Fibroblast of skin of left quadriceps (primary cell): ENCODE measurements at regions not wholly inside any gene's neighbourhood (a gene's known extent, or its start where the extent isn't known, plus 50 kb on each side); places are given as distances from the start of the nearest gene placed in this dataset.
"Not testable (repeated sequence)": the region's sequence is repeated elsewhere in the genome, so short reads cannot be mapped to it uniquely, and the experiment has no call there.

ENCODE experiments used
- DNase-seq, 2 experiments: peaks; one replicate each; pipeline ENCODE4 v3.0.0-alpha.2; 2013; ENCODE audit warnings: low read depth in 2 of 2

- no peak for DNase-seq
Observed at GRCh38 chr9:96131825-96132224, 170.2 kb downstream of the HSD17B3 start.

GRCh38 chr9:96130970-96131369, 171.0 kb downstream of the HSD17B3 start:
- DNase-seq, result no peak

- DNase-seq, result no peak
Observed at GRCh38 chr9:96129747-96130146, 172.2 kb downstream of the HSD17B3 start.

DNA sequence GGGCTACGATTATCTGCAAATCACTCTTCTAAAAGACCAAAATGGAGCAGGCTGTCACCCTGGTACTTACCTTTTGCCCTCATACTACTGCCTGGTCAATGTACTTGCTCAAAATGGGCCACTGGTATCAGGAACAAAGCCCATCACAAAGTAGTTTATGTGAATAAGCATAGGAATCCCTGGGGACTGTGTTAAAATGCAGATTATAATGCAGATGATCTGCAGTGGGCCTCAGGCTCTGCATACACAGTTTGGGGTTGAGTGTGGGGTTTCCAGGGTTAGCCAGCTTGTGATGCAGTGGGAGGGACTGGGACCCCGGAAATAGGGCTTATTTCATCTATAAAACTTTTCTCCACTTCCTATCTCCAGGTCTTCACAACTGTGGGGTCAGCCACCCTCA, 173.1 kb downstream of the HSD17B3 start:
- no peak for DNase-seq

DNA sequence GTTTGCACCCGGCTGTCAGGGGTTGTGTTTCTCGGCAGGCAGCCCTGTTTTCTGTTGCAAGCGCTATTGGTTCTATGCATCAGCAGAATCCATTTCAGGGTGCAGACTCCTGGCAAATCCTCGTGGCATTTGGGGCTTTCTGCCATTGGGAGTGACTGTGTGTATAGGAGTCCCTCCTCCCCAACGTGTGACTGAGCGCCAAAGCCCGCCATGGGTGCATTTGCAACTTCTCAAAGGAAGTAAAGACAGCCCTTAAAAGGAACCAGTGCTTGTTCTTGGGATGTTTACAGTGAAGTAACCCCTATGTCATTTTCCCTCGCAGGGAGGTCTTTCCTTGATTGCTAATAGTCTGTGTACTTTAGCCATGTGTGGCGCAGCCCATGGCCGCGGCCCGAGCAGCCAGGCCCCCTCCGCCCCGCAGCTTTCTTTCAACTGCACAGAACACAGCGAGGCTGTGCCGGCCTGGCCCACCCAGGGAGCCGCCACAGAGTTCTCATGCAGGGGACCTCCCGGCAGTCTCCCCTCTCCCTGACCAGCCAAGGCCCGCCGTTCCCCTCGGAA, 175.6 kb downstream of the HSD17B3 start:
- DNase-seq, result no peak

DNA sequence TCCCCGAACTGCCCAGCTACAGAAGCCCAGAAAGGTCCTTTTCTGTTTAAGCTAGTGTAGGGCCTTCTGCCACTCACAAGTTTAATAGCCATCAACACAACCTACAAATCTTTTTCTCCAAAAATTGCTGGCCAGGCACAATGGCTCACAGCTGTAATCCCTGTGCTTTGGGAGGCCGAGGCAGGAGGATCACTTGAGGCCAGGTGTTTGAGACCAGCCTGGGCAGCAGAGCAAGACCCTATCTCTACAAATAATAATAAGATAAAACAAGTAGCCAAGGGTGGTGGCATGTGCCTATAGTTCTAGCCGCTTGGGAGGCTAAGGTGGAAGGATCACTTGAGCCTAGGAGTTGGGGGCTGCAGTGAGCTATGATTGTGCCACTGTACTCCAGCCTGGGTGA, 176.4 kb downstream of the HSD17B3 start:
- DNase-seq, result no peak

DNA sequence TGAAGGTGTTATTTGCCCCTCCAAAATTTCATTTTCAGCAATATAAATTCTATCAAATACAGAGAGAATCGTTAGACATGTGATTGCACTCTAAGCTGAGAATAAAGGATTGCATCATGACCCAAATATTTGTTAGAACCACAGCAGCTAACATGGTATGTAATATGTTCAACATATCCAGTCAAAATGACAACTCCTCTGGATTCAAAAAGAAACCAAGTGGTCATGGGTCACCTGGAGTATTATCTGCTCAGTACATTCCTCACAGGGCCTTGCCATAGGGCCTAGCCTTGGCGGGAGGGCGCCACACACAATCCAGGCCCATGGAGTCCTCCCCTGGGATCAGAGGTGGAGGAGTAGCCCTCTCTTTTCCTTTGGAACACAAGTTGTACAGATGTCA, 179.2 kb downstream of the HSD17B3 start:
- DNase-seq, result peak; percentile 64

- no peak for DNase-seq
Observed at GRCh38 chr9:96122282-96122681, 179.7 kb downstream of the HSD17B3 start.

GRCh38 chr9:96121136-96121535, 180.8 kb downstream of the HSD17B3 start:
- peak in 1 of 2 experiments; percentile 46 for DNase-seq

DNA sequence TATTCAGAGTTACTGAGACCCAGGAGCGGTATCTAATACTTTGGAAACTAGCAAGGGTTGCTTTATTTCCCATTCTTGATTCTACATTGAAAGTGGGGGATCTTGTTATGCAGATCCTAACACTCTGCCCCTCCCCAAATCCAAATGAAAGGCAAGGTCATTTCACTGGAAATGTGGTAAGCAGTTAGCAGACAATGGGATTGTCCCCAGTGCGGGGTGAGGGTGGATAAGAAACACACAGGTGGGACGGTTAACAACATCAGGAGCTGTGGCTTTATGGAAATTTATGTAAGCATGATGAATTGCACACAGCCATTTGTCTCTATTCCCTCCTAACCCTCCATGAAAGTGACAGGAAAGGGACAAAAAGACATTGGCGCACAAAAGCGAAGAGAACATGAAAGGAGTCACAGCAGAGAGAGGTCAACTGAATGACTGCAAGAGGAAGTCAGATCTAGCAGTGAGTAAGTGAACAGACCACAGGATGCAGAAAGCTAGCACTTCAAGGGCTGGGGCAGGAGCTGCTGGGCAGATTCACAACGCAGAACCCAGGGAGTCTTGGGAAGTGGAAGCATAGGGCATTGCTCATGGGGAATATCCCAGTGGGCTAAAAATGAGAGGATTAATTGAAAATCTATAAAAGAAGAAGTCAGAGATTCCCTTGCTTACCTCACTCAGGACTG, 184.4 kb downstream of the HSD17B3 start:
- no peak for DNase-seq

- DNase-seq, result no peak
Observed at GRCh38 chr9:96116275-96117064, 185.5 kb downstream of the HSD17B3 start.

- DNase-seq, result no peak
Observed at GRCh38 chr9:96115836-96116235, 186.1 kb downstream of the HSD17B3 start.

DNA sequence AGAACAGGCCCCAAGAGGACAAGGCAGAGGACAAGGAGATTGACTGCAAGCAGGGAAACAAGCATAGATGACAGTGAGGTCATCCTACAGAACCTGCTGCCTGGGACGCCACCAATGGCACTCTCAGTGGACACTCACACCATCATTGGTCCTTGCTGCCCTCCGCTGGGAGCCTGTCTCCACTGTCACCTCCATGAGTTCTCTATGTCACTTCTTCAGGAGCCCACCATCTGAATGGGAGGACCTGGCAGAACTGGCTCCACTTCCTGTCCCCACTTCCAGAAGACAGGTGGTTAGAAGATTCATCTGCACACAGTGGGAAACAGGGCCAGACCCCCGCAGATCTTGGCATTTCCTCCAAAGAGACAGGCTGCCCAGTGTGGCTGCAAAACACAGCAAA, 188.9 kb downstream of the HSD17B3 start:
- no peak for DNase-seq

- DNase-seq, result peak; percentile 24 to 34
Observed at GRCh38 chr9:96109680-96110351, 192.2 kb downstream of the HSD17B3 start.

DNA sequence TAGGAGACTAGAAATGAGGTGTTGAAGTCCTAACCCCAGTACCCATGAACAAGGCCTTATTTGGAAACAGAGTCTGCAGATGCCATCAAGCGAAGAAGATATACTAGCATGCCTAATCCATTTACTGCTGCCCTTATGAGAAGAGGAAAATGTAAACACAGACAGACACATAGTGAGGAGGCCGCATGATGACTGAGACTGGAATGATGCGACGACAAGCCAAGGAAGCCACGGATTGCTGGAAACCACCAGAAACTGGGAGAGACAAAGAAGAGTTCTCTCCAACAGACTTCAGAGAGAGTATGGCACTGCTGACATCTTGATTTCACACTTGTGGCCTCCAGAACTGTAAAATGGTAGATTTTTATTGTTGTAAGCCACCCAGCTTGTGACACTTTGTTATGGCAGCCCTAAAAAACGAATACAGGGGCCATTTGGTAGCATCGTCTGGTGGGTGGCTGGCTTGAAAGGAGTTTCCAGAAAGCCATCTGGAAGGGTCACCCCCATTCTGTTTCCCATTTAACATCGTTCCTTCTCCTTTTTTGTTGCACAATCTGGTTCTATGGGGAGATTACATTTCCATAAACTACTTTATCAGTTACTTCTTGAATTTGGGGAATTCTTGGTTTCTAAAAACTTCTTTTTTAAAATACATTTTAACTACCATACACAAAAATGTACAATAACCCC, 193.1 kb downstream of the HSD17B3 start:
- DNase-seq, result peak in 1 of 2 experiments; percentile 29

GRCh38 chr9:96107436-96107835, 194.5 kb downstream of the HSD17B3 start:
- DNase-seq, result no peak

GRCh38 chr9:96100385-96101300, 201.3 kb downstream of the HSD17B3 start:
- DNase-seq, result peak in 1 of 2 experiments; percentile 7

DNA sequence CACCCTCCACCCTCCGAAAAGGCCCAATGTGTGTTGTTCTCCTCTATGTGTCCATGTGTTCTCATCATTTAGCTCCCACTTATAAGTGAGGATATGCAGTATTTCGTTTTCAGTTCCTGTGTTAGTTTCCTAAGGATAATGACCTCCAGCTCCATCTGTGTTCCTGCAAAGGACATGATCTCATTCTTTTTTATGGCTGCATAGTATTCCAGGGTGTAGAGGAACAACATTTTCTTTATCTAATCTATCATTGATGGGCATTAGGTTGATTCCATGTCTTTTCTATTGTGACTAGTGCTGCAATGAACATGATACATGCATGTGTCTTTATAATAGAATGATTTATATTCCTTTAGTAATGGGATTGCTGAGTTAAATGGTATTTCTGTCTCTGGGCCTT, 211.3 kb downstream of the HSD17B3 start:
- DNase-seq, result not testable (repeated sequence)

DNA sequence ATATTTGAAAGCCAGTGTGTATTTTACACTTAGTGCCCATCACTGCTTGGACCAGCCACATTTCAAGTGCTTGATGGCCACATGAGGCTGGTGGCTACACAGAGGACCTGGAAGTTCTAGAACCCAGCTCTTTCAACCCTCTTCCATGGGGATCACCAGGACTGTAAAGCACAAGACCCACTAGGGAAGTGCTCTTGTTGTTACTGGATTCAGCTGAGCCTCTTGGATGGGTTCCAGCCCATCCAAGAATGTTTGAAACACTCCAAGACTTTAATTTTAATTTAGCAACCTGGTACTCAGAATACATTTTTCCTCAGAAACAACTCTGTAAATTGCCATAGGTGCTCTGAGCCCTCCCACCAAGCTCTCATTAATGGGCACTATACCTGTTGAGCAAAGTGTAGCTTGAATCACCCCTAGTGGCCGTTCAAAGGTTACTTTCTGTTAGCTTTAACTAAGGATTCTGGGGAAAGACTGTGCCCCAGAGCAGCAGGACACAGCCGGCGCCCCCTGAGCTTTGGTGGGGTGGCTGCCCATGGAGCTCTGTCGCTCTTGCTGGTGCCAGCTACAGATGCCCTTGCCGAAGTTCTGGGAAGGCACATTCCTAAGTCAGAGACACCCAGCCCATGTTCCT, 212.4 kb downstream of the HSD17B3 start:
- no peak for DNase-seq

DNA sequence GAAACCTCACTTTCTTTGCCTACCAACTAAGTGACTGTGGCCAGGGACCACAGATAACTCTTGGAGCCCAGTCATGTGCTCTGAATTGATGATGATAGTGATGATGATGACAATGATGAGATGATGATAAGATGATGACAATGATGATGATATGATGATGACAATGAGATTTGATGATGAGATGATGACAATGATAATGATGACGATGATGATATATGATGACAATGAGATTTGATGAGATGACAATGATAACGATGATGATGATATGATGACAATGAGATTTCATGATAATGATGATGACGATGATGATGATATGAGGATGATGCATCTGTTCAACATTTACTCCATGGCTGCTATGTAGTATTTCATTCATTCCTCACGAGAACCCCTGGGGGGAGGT, 213.0 kb downstream of the ERCC6L2 start:
- DNase-seq, result no peak
